Right cardiac atrium (tissue), 5 donors: ENCODE measurements at regions not wholly inside any gene's neighbourhood (a gene's known extent, or its start where the extent isn't known, plus 50 kb on each side); places are given as distances from the start of the nearest gene placed in this dataset.

Experiments used
- ATAC-seq, 2 donors: fragments of 200-7000 bp; cut with Tn5 transposase; one replicate each; pipeline versions ENCODE4 v1.8.0 to v1.9.1; 2020; ENCODE audit warnings: moderate library complexity in 2 of 2, mild to moderate bottlenecking in 1 of 2
- DNase-seq, 3 donors: peaks; one replicate each; pipeline ENCODE4 v3.0.0-alpha.2; 2020
- H3K27ac ChIP-seq: one replicate; pipeline ENCODE4 v1.5.1; 2013; ENCODE audit warnings: mild to moderate bottlenecking, low read length, control low read depth, moderate library complexity
- H3K27me3 ChIP-seq: one replicate; pipeline ENCODE4 v1.6.1; 2013; ENCODE audit not compliant: control insufficient read depth, insufficient read depth
- H3K4me1 ChIP-seq: one replicate; pipeline ENCODE4 v1.6.1; 2013; ENCODE audit warnings: low read length; ENCODE audit not compliant: control insufficient read depth, insufficient read depth
- H3K4me3 ChIP-seq: one replicate; pipeline ENCODE4 v1.5.1; 2013; ENCODE audit warnings: low read length, control low read depth
- H3K9me3 ChIP-seq: one replicate; pipeline ENCODE4 v1.6.1; 2013; ENCODE audit warnings: low read length; ENCODE audit not compliant: control insufficient read depth
- whole genome bisulfite sequencing: extraction: QIAGEN DNeasy Blood & Tissue Kit; methylation state at CpG from one replicate; pipeline ENCODE4 v1.1.7; 2013; 5-methylcytosine and 5-hydroxymethylcytosine counted together
- intact Hi-C, 4 donors: fragments of 100-400 bp; cut with DNase I; formaldehyde crosslinking; loops; one replicate each; pipeline versions ENCODE4 v1.11.0 to v1.14.0; 2022 to 2023
- donor health status: healthy with polysubstance abuse.
- donor health status: DM: no; HTN: yes; CAD: no.
- donor health status: DM: no; HTN: no; CAD: no.
- donor health status: DM: no; HTN: yes; CAD: no; lungs with severe emphysema.
- donor health status: DM: yes; HTN: yes; CAD: no.

DNA sequence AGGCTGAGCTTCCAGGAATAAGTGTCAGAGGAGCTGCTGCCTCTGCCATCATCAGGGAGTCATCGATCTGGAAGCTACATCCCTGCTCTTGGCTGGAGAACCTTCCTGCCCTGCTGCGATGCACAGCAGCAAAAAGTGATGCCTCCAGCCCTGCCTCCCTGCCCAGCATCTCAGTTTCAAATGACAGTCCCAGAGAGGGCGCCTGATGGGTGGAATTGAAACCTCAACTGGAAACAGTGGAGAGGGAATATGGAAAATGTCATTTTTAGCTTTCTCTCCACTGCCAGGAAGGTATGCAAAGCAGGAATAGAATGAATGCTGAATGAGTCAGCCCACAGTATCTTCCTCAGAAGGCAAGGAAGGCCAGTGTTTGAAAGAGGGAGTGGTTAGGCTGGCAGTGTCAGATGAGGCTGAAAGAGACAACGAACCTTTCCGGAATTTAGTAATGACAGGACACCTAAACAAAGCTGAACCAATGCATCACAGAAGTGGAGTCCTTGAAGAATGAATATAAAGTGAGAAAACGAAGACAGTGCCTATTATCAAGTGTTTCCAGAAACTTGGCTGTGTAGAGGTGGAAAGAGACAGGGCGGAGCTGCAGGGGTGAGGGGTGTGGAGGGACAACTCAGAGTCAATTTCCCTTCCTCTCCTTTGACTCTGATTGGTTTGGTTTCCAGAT is 153.9 kb upstream of the NDUFV2 start:
- Histone ChIP-seq H3K9me3 (no peaks in the 10 kb centered on the region), H3K4me3 (no peak overlapping the region), H3K4me1 (peaks cover 1% of the 10 kb centered on the region), H3K27me3 (no peaks in the 10 kb centered on the region), H3K27ac (no peak overlapping the region)
- intact Hi-C loops: no loop called here
- no peak for DNase-seq
- ATAC-seq: peak in 1 of 2 donors; percentile 35
- WGBS: 47% methylated on average over 7 of the region's 7 CpGs

GRCh38 chr18:8949206-8949605 is 153.3 kb upstream of the NDUFV2 start:
- Histone ChIP-seq H3K27ac (no peak overlapping the region), H3K4me3 (no peak overlapping the region), H3K27me3 (no peaks in the 10 kb centered on the region)

GRCh38 chr18:8951491-8951890 is 151.0 kb upstream of the NDUFV2 start:
- ATAC-seq (no peak), DNase-seq (no peak)
- intact Hi-C loops: loop anchor here in 1 of 4 donors (10.0 kb wide), 1 partner anchor 77 kb away; no protein-coding TSS in a partner anchor
- WGBS: 67% methylated on average over 2 of the region's 2 CpGs
- H3K27ac ChIP-seq: no peak overlapping the region
- no peaks in the 10 kb centered on the region for H3K4me1 ChIP-seq
- H3K4me3 ChIP-seq: no peak overlapping the region
- no peaks in the 10 kb centered on the region for H3K9me3 ChIP-seq
- H3K27me3 ChIP-seq: no peaks in the 10 kb centered on the region

More at GRCh38 chr18:8949206-8949605, 153.3 kb upstream of the NDUFV2 start:
- WGBS: 47% methylated on average over 13 of the region's 13 CpGs
- ATAC-seq (peak in 1 of 2 donors; percentile 32), DNase-seq (no peak)
- H3K9me3 ChIP-seq: no peaks in the 10 kb centered on the region
- intact Hi-C loops: no loop called here
- H3K4me1 ChIP-seq: no peaks in the 10 kb centered on the region

DNA sequence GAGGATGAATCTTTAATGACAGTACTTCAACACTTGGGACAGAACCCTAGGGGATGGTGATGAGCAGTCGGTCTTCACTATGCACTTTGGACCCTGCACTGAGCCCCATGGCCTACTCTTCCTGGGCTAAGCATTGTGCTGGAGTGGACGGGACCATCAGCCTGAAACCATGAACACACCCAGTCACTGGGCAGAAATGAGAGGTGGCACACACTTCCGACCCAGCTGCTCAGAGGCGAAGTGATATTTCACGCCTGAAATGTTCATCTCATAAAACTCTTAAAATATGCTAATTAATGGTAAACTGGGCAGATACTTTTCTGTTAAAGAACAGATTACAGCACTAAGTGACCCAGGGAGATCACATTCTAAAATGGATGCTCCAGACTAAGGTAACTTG is 150.3 kb upstream of the NDUFV2 start:
- H3K9me3 ChIP-seq: no peaks in the 10 kb centered on the region
- 90% methylated on average over 5 of the region's 5 CpGs for WGBS
- H3K27me3 ChIP-seq: no peaks in the 10 kb centered on the region
- H3K4me1 ChIP-seq: no peaks in the 10 kb centered on the region
- no peak overlapping the region for H3K27ac ChIP-seq
- no peak overlapping the region for H3K4me3 ChIP-seq
- ATAC-seq: no peak
- DNase-seq: no peak
- intact Hi-C loops: loop anchor here in 1 of 4 donors (10.0 kb wide), 1 partner anchor 77 kb away; no protein-coding TSS in a partner anchor

- ATAC-seq: no peak
- no peak for DNase-seq
- no peaks in the 10 kb centered on the region for H3K27me3 ChIP-seq
- H3K4me1 ChIP-seq: no peaks in the 10 kb centered on the region
- H3K9me3 ChIP-seq: no peaks in the 10 kb centered on the region
- intact Hi-C loops: loop anchor here in 1 of 4 donors (10.0 kb wide), 1 partner anchor 78 kb away; no protein-coding TSS in a partner anchor
- 73% methylated on average over 10 of the region's 10 CpGs for WGBS
- H3K27ac ChIP-seq: no peak overlapping the region
- H3K4me3 ChIP-seq: no peak overlapping the region
Measured at GRCh38 chr18:8952769-8953760, 149.4 kb upstream of the NDUFV2 start.

DNA sequence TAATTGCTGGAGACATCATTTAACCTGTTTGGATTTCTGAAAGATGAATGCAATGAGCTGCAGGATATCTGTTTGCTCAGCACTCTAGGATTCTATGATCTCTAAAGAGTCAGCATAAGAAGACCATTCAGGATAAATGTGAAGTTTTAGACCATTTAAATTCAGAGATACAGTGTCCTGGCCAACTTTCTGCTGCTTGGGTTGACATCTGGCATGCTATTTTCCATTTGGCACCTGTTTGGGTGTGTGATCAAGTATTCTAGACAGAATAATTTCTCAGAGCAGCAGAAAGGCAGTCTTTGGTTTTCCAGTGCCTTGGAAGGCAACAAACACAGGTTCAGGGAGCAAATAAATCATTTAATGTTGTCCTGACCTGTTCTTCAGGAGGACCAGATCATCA is 144.8 kb upstream of the NDUFV2 start:
- Histone ChIP-seq H3K4me3 (no peak overlapping the region), H3K4me1 (no peaks in the 10 kb centered on the region), H3K9me3 (no peaks in the 10 kb centered on the region), H3K27ac (no peak overlapping the region), H3K27me3 (no peaks in the 10 kb centered on the region)
- ATAC-seq: no peak
- no peak for DNase-seq
- intact Hi-C loops: loop anchor here in 1 of 4 donors (10.0 kb wide), 1 partner anchor 83 kb away; no protein-coding TSS in a partner anchor

DNA sequence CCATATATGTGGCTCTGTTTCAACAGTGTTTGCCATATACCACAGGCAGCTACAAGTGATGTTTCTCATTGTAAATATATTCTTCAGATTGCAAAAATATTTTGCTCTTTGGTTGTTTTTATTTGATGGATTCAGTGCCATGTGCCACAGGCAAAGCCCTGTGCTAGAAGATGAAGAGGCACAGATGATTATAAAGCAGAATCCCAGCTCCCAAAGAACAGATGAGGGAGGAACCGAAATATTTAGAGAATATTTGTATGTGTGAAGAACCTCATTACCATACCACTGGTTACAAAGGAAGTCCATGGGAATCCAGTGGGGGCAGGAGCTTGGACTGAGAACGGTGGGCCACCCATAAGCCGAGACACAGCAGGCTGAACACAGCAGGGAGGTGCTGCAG is 143.8 kb upstream of the NDUFV2 start:
- DNase-seq (no peak), ATAC-seq (no peak)
- H3K9me3 ChIP-seq: no peaks in the 10 kb centered on the region
- H3K27ac ChIP-seq: no peak overlapping the region
- H3K4me3 ChIP-seq: no peak overlapping the region
- WGBS: 71% methylated on average over 3 of the region's 3 CpGs
- H3K27me3 ChIP-seq: no peaks in the 10 kb centered on the region
- H3K4me1 ChIP-seq: no peaks in the 10 kb centered on the region
- intact Hi-C loops: loop anchor here in 1 of 4 donors (10.0 kb wide), 1 partner anchor 84 kb away; no protein-coding TSS in a partner anchor

- DNase-seq (no peak), ATAC-seq (no peak)
- no peaks in the 10 kb centered on the region for H3K4me1 ChIP-seq
- no peak overlapping the region for H3K4me3 ChIP-seq
- H3K27ac ChIP-seq: no peak overlapping the region
- WGBS: 37% methylated on average over 8 of the region's 8 CpGs
- H3K9me3 ChIP-seq: no peaks in the 10 kb centered on the region
- intact Hi-C loops: loop anchor here in 1 of 4 donors (10.0 kb wide), 1 partner anchor 85 kb away; no protein-coding TSS in a partner anchor
- H3K27me3 ChIP-seq: no peaks in the 10 kb centered on the region
Measured at GRCh38 chr18:8959551-8960135, 142.9 kb upstream of the NDUFV2 start.

GRCh38 chr18:8960740-8961657 is 141.5 kb upstream of the NDUFV2 start:
- intact Hi-C loops: no loop called here

DNA sequence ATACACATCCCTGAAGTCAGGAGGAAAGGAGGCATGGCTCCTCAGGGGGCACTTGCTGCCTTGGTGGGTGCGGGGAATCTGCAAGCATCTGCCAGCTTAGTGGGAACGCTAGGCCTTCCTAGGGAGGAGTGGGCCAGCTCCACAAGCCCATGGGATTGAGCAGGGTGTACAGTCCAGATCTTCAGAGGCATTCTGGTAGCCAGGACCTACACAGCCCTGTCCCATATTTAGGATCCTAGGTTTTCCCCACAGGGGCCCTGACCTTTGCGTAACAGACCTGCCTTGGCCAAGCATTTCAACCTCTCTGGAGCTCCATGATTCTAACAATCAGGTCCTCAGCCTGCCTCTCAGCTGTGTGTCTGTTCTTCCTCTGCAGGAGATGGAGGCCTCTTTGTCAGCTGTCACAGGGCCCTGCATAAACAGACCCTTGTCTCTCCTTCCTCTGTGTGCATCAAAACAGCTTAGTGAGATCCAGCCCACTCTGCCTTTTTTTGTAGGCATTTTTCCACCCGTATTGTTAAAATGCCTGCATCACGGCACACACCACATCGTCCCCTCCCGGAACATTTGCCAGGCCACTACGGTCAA is 140.2 kb upstream of the NDUFV2 start:
- no peak overlapping the region for H3K27ac ChIP-seq
- intact Hi-C loops: no loop called here
- 92% methylated on average over 8 of the region's 8 CpGs for WGBS
- no peaks in the 10 kb centered on the region for H3K27me3 ChIP-seq
- no peaks in the 10 kb centered on the region for H3K4me1 ChIP-seq
- H3K4me3 ChIP-seq: no peak overlapping the region
- no peak for DNase-seq
- ATAC-seq: no peak
- H3K9me3 ChIP-seq: no peaks in the 10 kb centered on the region

More at GRCh38 chr18:8960740-8961657, 141.5 kb upstream of the NDUFV2 start:
- Histone ChIP-seq H3K9me3 (no peaks in the 10 kb centered on the region), H3K4me1 (no peaks in the 10 kb centered on the region), H3K27ac (no peak overlapping the region), H3K27me3 (no peaks in the 10 kb centered on the region), H3K4me3 (no peak overlapping the region)
- no peak for ATAC-seq
- 80% methylated on average over 10 of the region's 10 CpGs for WGBS
- no peak for DNase-seq
